ENCODE measurements at regions not wholly inside any gene's neighbourhood (a gene's known extent, or its start where the extent isn't known, plus 50 kb on each side); places are given as distances from the start of the nearest gene placed in this dataset.
"Not testable (repeated sequence)": the region's sequence is repeated elsewhere in the genome, so short reads cannot be mapped to it uniquely, and the experiment has no call there.

- DNase-seq (ENCODE audit: low read depth, low spot score) = not testable (repeated sequence)
Measured at GRCh38 chr2:131639001-131639620, 111.4 kb downstream of the CCDC74A start.

- no peak for DNase-seq (ENCODE audit: low read depth, low spot score)
Measured at GRCh38 chr2:131641414-131642206, 113.9 kb downstream of the CCDC74A start.

- DNase-seq (ENCODE audit: low read depth, low spot score) = not testable (repeated sequence)
Measured at GRCh38 chr2:131643180-131643579, 115.5 kb downstream of the CCDC74A start.

- no peak for DNase-seq (ENCODE audit: low read depth, low spot score)
Measured at GRCh38 chr2:131645177-131645765, 117.6 kb downstream of the CCDC74A start.

GRCh38 chr2:131646220-131646619, 118.5 kb downstream of the CCDC74A start:
- DNase-seq (ENCODE audit: low read depth, low spot score) = not testable (repeated sequence)

- no peak for DNase-seq (ENCODE audit: low read depth, low spot score)
Measured at GRCh38 chr2:131646669-131647297, 119.1 kb downstream of the CCDC74A start.

- DNase-seq (ENCODE audit: low read depth, low spot score) = not testable (repeated sequence)
Measured at GRCh38 chr2:131648565-131648964, 120.9 kb downstream of the CCDC74A start.

- DNase-seq (ENCODE audit: low read depth, low spot score) = not testable (repeated sequence)
Measured at GRCh38 chr2:131652246-131652645, 124.6 kb downstream of the CCDC74A start.

- DNase-seq (ENCODE audit: low read depth, low spot score) = not testable (repeated sequence)
Measured at GRCh38 chr2:131654107-131654506, 126.4 kb downstream of the CCDC74A start.

- no peak for DNase-seq (ENCODE audit: low read depth, low spot score)
Measured at GRCh38 chr2:131656816-131657633, 129.3 kb downstream of the CCDC74A start.

- DNase-seq (ENCODE audit: low read depth, low spot score) = no peak
Measured at GRCh38 chr2:131657895-131658768, 130.4 kb downstream of the CCDC74A start.

- DNase-seq (ENCODE audit: low read depth, low spot score) = no peak
Measured at GRCh38 chr2:131658769-131659131, 131.1 kb downstream of the CCDC74A start.

- DNase-seq (ENCODE audit: low read depth, low spot score) = no peak
Measured at GRCh38 chr2:131659168-131659572, 131.5 kb downstream of the CCDC74A start.

GRCh38 chr2:131661101-131661782, 133.6 kb downstream of the CCDC74A start:
- not testable (repeated sequence) for DNase-seq (ENCODE audit: low read depth, low spot score)

- DNase-seq (ENCODE audit: low read depth, low spot score) = not testable (repeated sequence)
Measured at GRCh38 chr2:131661884-131662535, 134.3 kb downstream of the CCDC74A start.

- not testable (repeated sequence) for DNase-seq (ENCODE audit: low read depth, low spot score)
Measured at GRCh38 chr2:131663501-131663900, 135.8 kb downstream of the CCDC74A start.

- DNase-seq (ENCODE audit: low read depth, low spot score) = not testable (repeated sequence)
Measured at GRCh38 chr2:131665716-131666115, 138.0 kb downstream of the CCDC74A start.

- DNase-seq (ENCODE audit: low read depth, low spot score) = not testable (repeated sequence)
Measured at GRCh38 chr2:131668794-131669540, 141.3 kb downstream of the CCDC74A start.
